Endothelial cell of umbilical vein (primary cell): ENCODE measurements at regions not wholly inside any gene's neighbourhood (a gene's known extent, or its start where the extent isn't known, plus 50 kb on each side); places are given as distances from the start of the nearest gene placed in this dataset.

Experiments
- BruUV-seq: library from RNA; stranded (reverse); fragments of 400-500 nt; replicated peaks from 2 replicates; lab custom pipeline; 2021; lab: Mats Ljungman, UMichigan
- CTCF ChIA-PET: fragments of 300-600, 350-600 bp; sonication (Branson Sonifier 250); formaldehyde crosslinking; loops from one replicate; lab custom pipeline; 2021; ENCODE audit warnings: antibody characterized with exemption, inconsistent platforms; lab: Charles Lee
- POLR2A ChIA-PET: fragments of 300-600, 350-600 bp; sonication (Branson Sonifier 250); formaldehyde crosslinking; loops from one replicate; lab custom pipeline; 2021; ENCODE audit warnings: antibody characterized with exemption, inconsistent platforms; lab: Charles Lee
- DNase-seq: peaks from one replicate; pipeline ENCODE4 v3.0.0-alpha.2; 2011; ENCODE audit warnings: low read depth, low spot score
- FAIRE-seq: peaks from 2 replicates; lab custom pipeline; 2011; peaks lifted over from hg19 to GRCh38; lab: Jason Lieb, UNC
- H2AFZ ChIP-seq: 2 replicates; pipeline ENCODE4 v1.6.0; 2012; ENCODE audit warnings: low read depth, low read length, control low read depth, inconsistent platforms
- H3K27ac ChIP-seq: 2 replicates; pipeline ENCODE4 v1.5.1; 2011; ENCODE audit warnings: low read depth, mild to moderate bottlenecking, control low read depth, low read length, moderate library complexity; ENCODE audit not compliant: insufficient read depth
- H3K27me3 ChIP-seq, 2 experiments: 2 replicates each; pipeline versions ENCODE4 v1.6.0 to v1.6.1; 2011; ENCODE audit warnings: low read length in 2 of 2, mixed read lengths in 1 of 2; ENCODE audit not compliant: control insufficient read depth in 2 of 2, insufficient read depth in 2 of 2
- H3K36me3 ChIP-seq, 2 experiments: 2 replicates in 1 of 2; 3 replicates in 1 of 2; pipeline ENCODE4 v1.5.1; 2011; ENCODE audit warnings: low read length in 2 of 2, mild to moderate bottlenecking in 1 of 2, moderate library complexity in 1 of 2; ENCODE audit not compliant: control insufficient read depth in 2 of 2, insufficient read depth in 2 of 2; ENCODE audit errors: extremely low read depth in 1 of 2
- H3K4me1 ChIP-seq: 3 replicates; pipeline ENCODE4 v1.5.1; 2011; ENCODE audit warnings: mild to moderate bottlenecking, low read length; ENCODE audit not compliant: control insufficient read depth, insufficient read depth; ENCODE audit errors: extremely low read depth
- H3K4me2 ChIP-seq: 2 replicates; pipeline ENCODE4 v1.6.1; 2011; ENCODE audit warnings: low read length, control low read depth, mixed read lengths; ENCODE audit not compliant: insufficient read depth
- H3K4me3 ChIP-seq, 3 experiments: fragments of 200-600 bp in 1 of 3; sonication (generic), shearing (Covaris generic) in 1 of 3; replicated peaks in 1 of 3; 2 replicates each; pipeline ENCODE4 v1.5.1; 2011 to 2016; ENCODE audit warnings: control low read depth in 3 of 3, low read length in 3 of 3, mild to moderate bottlenecking in 2 of 3, inconsistent platforms in 1 of 3, low read depth in 1 of 3, moderate library complexity in 1 of 3; ENCODE audit not compliant: insufficient read depth in 1 of 3
- H3K79me2 ChIP-seq: 2 replicates; pipeline ENCODE4 v1.6.0; 2012; ENCODE audit warnings: low read length, inconsistent platforms; ENCODE audit not compliant: control insufficient read depth, insufficient read depth
- H3K9ac ChIP-seq: replicated peaks from 2 replicates; pipeline ENCODE3; 2011; ENCODE audit warnings: low read length, control low read depth; ENCODE audit not compliant: insufficient read depth; ENCODE audit errors: extremely low read depth
- H3K9me1 ChIP-seq: replicated peaks from 3 replicates; pipeline ENCODE4 v1.6.0; 2011; ENCODE audit warnings: mild to moderate bottlenecking, low read length; ENCODE audit not compliant: control insufficient read depth, insufficient read depth; ENCODE audit errors: extremely low read depth
- H3K9me3 ChIP-seq: replicated peaks from 2 replicates; pipeline ENCODE4 v1.5.1; 2012; ENCODE audit warnings: low read length, inconsistent platforms; ENCODE audit not compliant: control insufficient read depth, insufficient read depth
- H4K20me1 ChIP-seq: replicated peaks from 2 replicates; pipeline ENCODE3; 2011; ENCODE audit warnings: mild to moderate bottlenecking, low read length; ENCODE audit not compliant: control insufficient read depth, insufficient read depth; ENCODE audit errors: extremely low read depth
- EZH2 ChIP-seq: IDR thresholded peaks from 2 replicates; pipeline ENCODE4 v1.6.1; 2012; ENCODE audit warnings: borderline replicate concordance, low read depth, mild to moderate bottlenecking, moderate library complexity, low read length, inconsistent platforms; ENCODE audit not compliant: severe bottlenecking
- FOS ChIP-seq: IDR thresholded peaks from 2 replicates; pipeline ENCODE4 v1.6.1; 2011; ENCODE audit warnings: mild to moderate bottlenecking, low read length, moderate library complexity, borderline replicate concordance; ENCODE audit not compliant: insufficient read depth
- GATA2 ChIP-seq: IDR thresholded peaks from 2 replicates; pipeline ENCODE4 v1.7.0; 2011; ENCODE audit warnings: low read depth, mild to moderate bottlenecking, moderate library complexity, mixed read lengths, low read length; ENCODE audit not compliant: insufficient read length, insufficient read depth
- JUN ChIP-seq: IDR thresholded peaks from 2 replicates; pipeline ENCODE4 v1.6.1; 2011; ENCODE audit warnings: borderline replicate concordance, low read depth; ENCODE audit not compliant: insufficient read length, insufficient read depth
- MYC ChIP-seq: IDR thresholded peaks from one replicate; pipeline ENCODE4 v1.6.1; 2011; ENCODE audit warnings: mild to moderate bottlenecking, low read depth, low read length
- POLR2A ChIP-seq: IDR thresholded peaks from 2 replicates; pipeline ENCODE4 v1.6.1; 2012; ENCODE audit warnings: low read depth, mild to moderate bottlenecking, control low read depth, low read length
- POLR2AphosphoS5 ChIP-seq: IDR thresholded peaks from 2 replicates; pipeline ENCODE4 v1.6.1; 2012; ENCODE audit warnings: low read depth, mild to moderate bottlenecking, control low read depth, low read length, moderate library complexity; ENCODE audit not compliant: insufficient read depth
- dilution Hi-C: fragments of 300-500 bp; cut with MboI; formaldehyde crosslinking; loops from one replicate; pipeline ENCODE4 v1.15.0; 2019; ENCODE audit warnings: low sequenced_read_pairs; ENCODE audit not compliant: extremely low pct_ligation_motif_present
- intact Hi-C: fragments of 100-400 bp; cut with micrococcal nuclease; formaldehyde crosslinking; loops from one replicate; pipeline ENCODE4 v1.10.0; 2022
- TF ChIP-seq, protein P1 (sequence below), 2 donors: IDR thresholded peaks; 1 replicate in 1 of 2; 2 replicates in 1 of 2; pipeline ENCODE4 v1.5.1; 2011; ENCODE audit warnings: low read length in 2 of 2, mild to moderate bottlenecking in 2 of 2, moderate library complexity in 2 of 2, control low read depth in 1 of 2, inconsistent platforms in 1 of 2, low read depth in 1 of 2; ENCODE audit not compliant: insufficient read depth in 1 of 2; ENCODE audit errors: extremely low read depth in 1 of 2
- TF ChIP-seq, protein P2 (sequence below): IDR thresholded peaks from 2 replicates; pipeline ENCODE4 v1.6.1; 2011; ENCODE audit not compliant: insufficient read depth, insufficient read length

DNA sequence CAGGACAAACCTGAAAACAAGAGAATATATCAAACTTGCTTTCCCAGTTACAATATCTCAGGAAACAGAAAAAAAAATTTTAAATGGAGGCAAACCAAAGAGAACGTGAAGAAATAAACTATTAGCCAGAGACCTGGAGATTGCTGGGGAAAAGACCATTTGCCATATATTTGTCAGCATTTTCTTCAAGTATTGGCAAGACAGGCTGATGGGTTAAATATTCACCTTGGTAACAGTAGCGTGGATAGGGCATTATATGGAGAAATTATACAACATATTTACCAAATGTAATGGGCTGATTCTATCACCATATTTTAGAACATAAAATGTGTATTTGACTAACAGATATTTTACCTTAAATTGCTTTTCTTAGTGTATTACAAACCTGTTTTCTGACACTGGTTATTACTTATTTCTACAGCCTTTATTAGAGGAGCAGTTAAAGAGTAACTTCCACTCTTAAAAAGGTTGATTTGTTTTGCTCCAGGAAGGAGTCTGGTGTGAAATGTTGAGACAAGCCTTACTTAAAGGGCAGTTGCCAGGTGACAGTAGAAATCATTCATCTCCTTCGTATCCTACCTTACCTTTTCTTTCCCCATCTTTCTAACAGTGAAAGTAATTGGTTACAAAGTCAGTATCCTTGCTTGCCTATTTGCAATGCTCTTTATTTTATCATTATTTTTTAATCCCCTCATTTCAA lies 575.5 kb downstream of the GBA3 start:
- intact Hi-C loops (no loop called here), dilution Hi-C loops (no loop called here)
- DNase-seq (no peak), FAIRE-seq (no peak)
- Histone ChIP-seq H3K9me3 (peaks cover 2% of the 10 kb centered on the region), H3K4me3 (no peak overlapping the region), H3K9ac (no peak overlapping the region), H3K36me3 (no peaks in the 10 kb centered on the region), H3K4me1 (no peaks in the 10 kb centered on the region), H2AFZ (no peak overlapping the region), H3K4me2 (no peak overlapping the region), H3K27me3 (no peaks in the 10 kb centered on the region), H4K20me1 (no peaks in the 10 kb centered on the region), H3K27ac (no peak overlapping the region), H3K79me2 (no peaks in the 10 kb centered on the region), H3K9me1 (no peaks in the 10 kb centered on the region)
- ChIA-PET POLR2A (no interaction called here), CTCF (no interaction called here)
- TF ChIP-seq EZH2 (no peak), FOS (no peak), POLR2AphosphoS5 (no peak), MYC (no peak), POLR2A (no peak)
- TF ChIP-seq, protein P1, sequence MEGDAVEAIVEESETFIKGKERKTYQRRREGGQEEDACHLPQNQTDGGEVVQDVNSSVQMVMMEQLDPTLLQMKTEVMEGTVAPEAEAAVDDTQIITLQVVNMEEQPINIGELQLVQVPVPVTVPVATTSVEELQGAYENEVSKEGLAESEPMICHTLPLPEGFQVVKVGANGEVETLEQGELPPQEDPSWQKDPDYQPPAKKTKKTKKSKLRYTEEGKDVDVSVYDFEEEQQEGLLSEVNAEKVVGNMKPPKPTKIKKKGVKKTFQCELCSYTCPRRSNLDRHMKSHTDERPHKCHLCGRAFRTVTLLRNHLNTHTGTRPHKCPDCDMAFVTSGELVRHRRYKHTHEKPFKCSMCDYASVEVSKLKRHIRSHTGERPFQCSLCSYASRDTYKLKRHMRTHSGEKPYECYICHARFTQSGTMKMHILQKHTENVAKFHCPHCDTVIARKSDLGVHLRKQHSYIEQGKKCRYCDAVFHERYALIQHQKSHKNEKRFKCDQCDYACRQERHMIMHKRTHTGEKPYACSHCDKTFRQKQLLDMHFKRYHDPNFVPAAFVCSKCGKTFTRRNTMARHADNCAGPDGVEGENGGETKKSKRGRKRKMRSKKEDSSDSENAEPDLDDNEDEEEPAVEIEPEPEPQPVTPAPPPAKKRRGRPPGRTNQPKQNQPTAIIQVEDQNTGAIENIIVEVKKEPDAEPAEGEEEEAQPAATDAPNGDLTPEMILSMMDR (IDR thresholded peaks at IDR 0.05; ENCODE audit: extremely low read depth in 1 of 2, insufficient read depth in 1 of 2, low read depth in 1 of 2, low read length in 2 of 2): no peak
- no TSS peak for BruUV-seq

GRCh38 chr4:23266401-23266800 lies 573.7 kb downstream of the GBA3 start:
- Histone ChIP-seq H2AFZ (no peak overlapping the region), H3K9ac (no peak overlapping the region), H3K36me3 (no peaks in the 10 kb centered on the region), H3K9me1 (no peaks in the 10 kb centered on the region), H3K4me3 (no peak overlapping the region), H3K9me3 (peaks cover 2% of the 10 kb centered on the region), H4K20me1 (no peaks in the 10 kb centered on the region), H3K4me2 (no peak overlapping the region), H3K4me1 (no peaks in the 10 kb centered on the region), H3K79me2 (no peaks in the 10 kb centered on the region), H3K27me3 (no peaks in the 10 kb centered on the region), H3K27ac (no peak overlapping the region)
- no peak for DNase-seq
- no TSS peak for BruUV-seq
- POLR2A ChIA-PET: no interaction called here
- TF ChIP-seq, protein P2, sequence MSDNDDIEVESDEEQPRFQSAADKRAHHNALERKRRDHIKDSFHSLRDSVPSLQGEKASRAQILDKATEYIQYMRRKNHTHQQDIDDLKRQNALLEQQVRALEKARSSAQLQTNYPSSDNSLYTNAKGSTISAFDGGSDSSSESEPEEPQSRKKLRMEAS: no peak
- TF ChIP-seq MYC (no peak), GATA2 (no peak), EZH2 (no peak), POLR2AphosphoS5 (no peak), FOS (no peak), POLR2A (no peak), JUN (no peak)
- TF ChIP-seq, protein P1 (IDR thresholded peaks at IDR 0.05; ENCODE audit: extremely low read depth in 1 of 2, insufficient read depth in 1 of 2, low read depth in 1 of 2, low read length in 2 of 2): no peak
- intact Hi-C loops: no loop called here
- dilution Hi-C loops: no loop called here
- CTCF ChIA-PET: no interaction called here
- no peak for FAIRE-seq
